Epithelial cell of esophagus (primary cell): ENCODE measurements at regions not wholly inside any gene's neighbourhood (a gene's known extent, or its start where the extent isn't known, plus 50 kb on each side); places are given as distances from the start of the nearest gene placed in this dataset.

Source experiments
- DNase-seq: peaks from one replicate; pipeline ENCODE4 v3.0.0; 2010; ENCODE audit warnings: low read depth
- H3K4me3 ChIP-seq: 2 replicates; pipeline ENCODE4 v1.5.1; 2011; ENCODE audit warnings: mild to moderate bottlenecking, low read length, control low read depth
- TF ChIP-seq, protein P1 (sequence below): IDR thresholded peaks from 2 replicates; pipeline ENCODE4 v1.5.1; 2011; ENCODE audit warnings: low read depth, mild to moderate bottlenecking, low read length, control low read depth, inconsistent platforms; ENCODE audit not compliant: insufficient read depth; ENCODE audit errors: missing control alignments

DNA sequence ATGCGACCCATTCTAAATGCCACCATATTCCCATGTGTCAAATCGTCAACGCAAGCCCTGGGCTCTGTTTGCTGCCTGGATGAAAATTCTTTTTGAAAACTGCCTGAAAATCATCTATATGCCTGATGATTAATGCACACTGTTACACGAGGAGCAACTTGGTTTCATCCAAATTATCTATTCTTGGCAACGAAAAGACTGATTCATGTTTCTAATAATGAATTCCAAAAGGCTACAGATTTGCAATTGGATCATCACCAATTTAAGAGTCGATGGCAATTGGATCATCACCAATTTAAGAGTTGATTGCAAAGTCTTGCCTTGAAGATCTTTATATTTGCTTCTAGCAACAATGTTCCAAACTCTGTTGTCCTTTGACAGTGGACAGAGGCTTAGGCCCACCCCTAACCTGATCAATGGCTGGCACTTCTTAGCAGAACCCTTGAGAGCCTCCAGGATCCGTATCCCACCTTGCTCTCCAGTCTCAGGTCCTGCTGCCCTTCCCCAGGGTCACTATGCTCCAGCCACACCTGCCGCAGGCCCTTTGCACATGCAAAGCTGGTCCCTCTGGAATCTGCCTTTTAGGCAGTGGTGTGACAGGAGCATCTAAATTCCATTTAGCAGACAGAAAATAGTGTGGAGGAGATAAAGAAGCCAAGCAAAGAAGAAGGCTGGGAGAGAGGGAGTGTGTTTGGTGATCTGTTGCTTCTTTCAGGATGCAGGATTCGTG, 460.9 kb upstream of the SULF2 start:
- no peak for DNase-seq
- TF ChIP-seq, protein P1, sequence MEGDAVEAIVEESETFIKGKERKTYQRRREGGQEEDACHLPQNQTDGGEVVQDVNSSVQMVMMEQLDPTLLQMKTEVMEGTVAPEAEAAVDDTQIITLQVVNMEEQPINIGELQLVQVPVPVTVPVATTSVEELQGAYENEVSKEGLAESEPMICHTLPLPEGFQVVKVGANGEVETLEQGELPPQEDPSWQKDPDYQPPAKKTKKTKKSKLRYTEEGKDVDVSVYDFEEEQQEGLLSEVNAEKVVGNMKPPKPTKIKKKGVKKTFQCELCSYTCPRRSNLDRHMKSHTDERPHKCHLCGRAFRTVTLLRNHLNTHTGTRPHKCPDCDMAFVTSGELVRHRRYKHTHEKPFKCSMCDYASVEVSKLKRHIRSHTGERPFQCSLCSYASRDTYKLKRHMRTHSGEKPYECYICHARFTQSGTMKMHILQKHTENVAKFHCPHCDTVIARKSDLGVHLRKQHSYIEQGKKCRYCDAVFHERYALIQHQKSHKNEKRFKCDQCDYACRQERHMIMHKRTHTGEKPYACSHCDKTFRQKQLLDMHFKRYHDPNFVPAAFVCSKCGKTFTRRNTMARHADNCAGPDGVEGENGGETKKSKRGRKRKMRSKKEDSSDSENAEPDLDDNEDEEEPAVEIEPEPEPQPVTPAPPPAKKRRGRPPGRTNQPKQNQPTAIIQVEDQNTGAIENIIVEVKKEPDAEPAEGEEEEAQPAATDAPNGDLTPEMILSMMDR, result no peak
- H3K4me3 ChIP-seq, result no peak overlapping the region

DNA sequence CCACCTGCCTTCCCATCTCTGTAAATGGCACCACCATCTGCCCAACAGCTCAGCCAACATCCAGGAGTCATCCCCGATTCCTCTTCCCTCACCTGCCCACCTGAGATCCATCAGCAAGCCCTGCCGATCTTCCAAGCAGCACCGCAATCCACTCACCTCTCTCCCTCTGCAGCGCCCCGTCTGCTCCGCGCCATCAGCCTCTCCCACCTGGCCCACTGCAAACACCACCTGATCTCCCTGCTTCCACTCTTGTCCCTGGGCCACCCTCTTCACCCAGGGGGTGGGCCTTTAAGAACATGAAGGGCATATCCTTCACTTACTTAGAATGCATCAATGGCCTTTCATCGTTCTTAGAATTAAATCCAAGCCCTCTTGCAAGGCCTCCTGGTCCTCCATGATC, 457.3 kb upstream of the SULF2 start:
- TF ChIP-seq, protein P1, result no peak
- H3K4me3 ChIP-seq, result no peak overlapping the region
- no peak for DNase-seq

DNA sequence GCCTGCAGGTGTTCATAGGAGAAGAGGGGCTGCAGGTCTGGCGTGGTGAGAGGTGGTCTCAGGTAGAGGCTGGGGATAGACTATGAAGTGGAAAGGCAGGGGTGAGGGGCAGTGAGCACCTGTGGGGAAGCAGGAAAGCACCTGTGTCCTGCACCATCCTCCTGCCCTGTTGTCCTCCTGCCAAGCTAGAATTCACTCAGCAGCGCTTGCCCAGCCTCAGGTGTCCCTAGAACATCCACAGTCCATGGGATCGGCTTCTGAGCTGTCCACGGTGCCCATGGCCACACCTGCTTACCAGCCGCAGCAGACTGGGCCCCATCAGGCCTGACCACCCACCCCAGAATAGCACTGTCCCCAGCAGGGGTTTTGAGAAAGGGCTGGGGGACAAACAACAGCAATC, 456.2 kb upstream of the SULF2 start:
- no peak for DNase-seq
- TF ChIP-seq, protein P1, result no peak
- H3K4me3 ChIP-seq, result no peak overlapping the region

DNA sequence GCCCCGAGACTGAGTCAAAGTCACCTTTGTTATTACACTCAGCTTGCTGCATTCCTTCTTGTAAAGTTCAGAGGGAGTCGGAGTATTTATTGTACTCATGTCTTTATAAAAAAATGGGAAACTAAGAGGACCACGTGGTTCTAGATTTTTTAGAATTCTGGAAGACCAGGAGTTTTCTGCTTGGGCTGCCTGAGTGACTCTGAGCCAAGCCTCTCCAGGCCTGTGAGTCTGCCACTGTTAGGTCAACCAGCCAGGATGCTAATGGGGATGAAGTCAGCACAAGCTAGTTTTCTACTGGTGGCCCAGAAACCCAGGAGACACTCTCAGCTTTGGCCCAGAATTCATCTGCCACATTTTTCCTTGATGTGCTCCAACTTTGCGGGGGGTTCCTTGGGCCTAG, 453.5 kb upstream of the SULF2 start:
- H3K4me3 ChIP-seq, result no peak overlapping the region
- TF ChIP-seq, protein P1, result no peak
- DNase-seq, result no peak

DNA sequence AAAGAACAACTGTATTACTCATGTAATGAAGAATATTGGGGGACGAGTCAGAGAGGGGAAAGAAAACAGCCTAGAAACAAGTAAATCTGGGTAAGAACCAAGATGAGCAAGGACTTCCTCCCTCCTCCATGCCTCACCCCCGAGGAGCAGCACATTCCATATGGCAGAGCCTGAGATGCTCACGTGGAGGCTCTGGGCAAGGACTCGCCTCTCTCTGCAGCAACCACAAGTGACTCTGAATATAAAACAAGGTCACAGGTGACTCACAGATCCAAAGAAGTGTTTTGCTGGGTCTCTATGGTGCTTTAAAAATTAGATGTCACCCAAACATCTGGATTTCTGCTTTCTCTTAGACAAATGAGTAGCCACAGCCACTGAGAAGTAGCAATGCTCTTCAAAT, 453.0 kb upstream of the SULF2 start:
- peak; percentile 8 for DNase-seq
- TF ChIP-seq, protein P1, result no peak
- no peak overlapping the region for H3K4me3 ChIP-seq

DNA sequence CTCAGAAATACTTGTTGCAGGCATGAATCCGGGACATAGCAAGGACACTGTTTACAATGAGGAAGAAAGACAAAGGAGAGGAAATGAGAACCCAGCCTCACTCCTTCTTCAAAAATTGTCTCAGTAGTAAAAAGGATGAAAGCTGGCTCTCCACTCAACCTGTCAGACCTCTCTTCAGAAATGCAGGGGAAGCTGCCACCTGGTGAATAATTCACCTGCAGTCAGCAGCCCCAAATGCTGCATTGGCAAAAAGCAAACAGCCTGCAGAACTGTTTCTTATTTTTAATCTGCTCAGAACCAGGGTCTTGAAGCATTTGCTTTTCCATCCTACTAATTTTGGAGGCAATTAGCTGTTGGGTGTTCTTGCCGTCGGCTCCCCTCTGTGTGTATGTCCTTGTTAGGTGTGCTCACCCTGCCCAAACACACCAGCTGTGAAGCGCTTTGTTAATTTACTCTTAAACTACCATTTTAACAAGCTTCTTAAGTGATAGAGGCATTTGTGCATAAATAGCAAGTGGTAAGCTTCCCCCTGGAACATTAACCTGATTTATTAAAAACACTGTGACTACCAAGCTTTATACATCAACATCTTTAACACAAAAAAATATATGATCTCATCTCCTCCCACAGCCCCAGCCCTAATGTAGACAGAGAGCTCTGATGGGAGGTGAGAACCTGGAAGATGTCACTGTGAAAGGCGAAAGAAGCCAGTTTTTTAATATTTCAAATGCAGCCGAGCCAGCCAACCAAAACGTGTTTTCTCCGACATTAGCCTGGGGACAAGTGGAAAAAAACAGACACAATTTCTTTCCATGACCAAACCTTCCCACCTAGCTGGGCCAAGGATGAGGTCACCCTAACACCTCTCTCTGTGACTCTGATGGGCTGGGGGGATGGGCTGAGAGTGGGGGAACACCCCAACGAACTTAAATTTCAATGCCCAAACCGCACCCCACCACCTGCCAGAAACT, 451.0 kb upstream of the SULF2 start:
- H3K4me3 ChIP-seq, result no peak overlapping the region
- no peak for DNase-seq
- TF ChIP-seq, protein P1, result no peak
